Natural killer cell (primary cell): ENCODE measurements at regions not wholly inside any gene's neighbourhood (a gene's known extent, or its start where the extent isn't known, plus 50 kb on each side); places are given as distances from the start of the nearest gene placed in this dataset.

Experiments used
- ATAC-seq, 3 donors: fragments of 150-1000 bp in 2 of 3; fragments of 200-7000 bp in 1 of 3; cut with Tn5 transposase; 1 replicate in 1 of 3; 2 replicates in 2 of 3; pipeline ENCODE4 v1.10.0; 2021; ENCODE audit warnings: mild to moderate bottlenecking in 2 of 3, moderate library complexity in 2 of 3
- DNase-seq, 2 donors: peaks; one replicate each; pipeline versions ENCODE4 v3.0.0 to v3.0.0-alpha.2; 2013 to 2021; ENCODE audit warnings: mixed read lengths in 1 of 2
- H3K27ac ChIP-seq: one replicate; pipeline ENCODE4 v1.5.1; 2013; ENCODE audit warnings: mild to moderate bottlenecking, low read length
- H3K27me3 ChIP-seq: one replicate; pipeline ENCODE4 v1.6.1; 2013; ENCODE audit warnings: low read length; ENCODE audit not compliant: control insufficient read depth, insufficient read depth
- H3K36me3 ChIP-seq: one replicate; pipeline ENCODE4 v1.6.1; 2013; ENCODE audit warnings: low read length; ENCODE audit not compliant: control insufficient read depth, insufficient read depth
- H3K4me1 ChIP-seq: one replicate; pipeline ENCODE4 v1.6.1; 2013; ENCODE audit warnings: low read length; ENCODE audit not compliant: control insufficient read depth, insufficient read depth
- H3K4me3 ChIP-seq: one replicate; pipeline ENCODE4 v1.5.1; 2013; ENCODE audit warnings: low read length
- H3K9me3 ChIP-seq: one replicate; pipeline ENCODE4 v1.6.1; 2013; ENCODE audit warnings: low read length; ENCODE audit not compliant: control insufficient read depth, insufficient read depth
- H3K27ac Mint-ChIP-seq, 2 donors: one replicate each; pipeline ENCODE4 v1.8.0; 2022; ENCODE audit warnings: mild to moderate bottlenecking in 2 of 2, mixed read lengths in 2 of 2, moderate library complexity in 1 of 2
- H3K27me3 Mint-ChIP-seq, 2 donors: one replicate each; pipeline ENCODE4 v1.8.0; 2022; ENCODE audit warnings: low read depth in 2 of 2, mixed read lengths in 2 of 2
- H3K36me3 Mint-ChIP-seq: one replicate; pipeline ENCODE4 v1.8.0; 2022; ENCODE audit warnings: mixed read lengths
- H3K4me1 Mint-ChIP-seq, 2 donors: one replicate each; pipeline ENCODE4 v1.8.0; 2022; ENCODE audit warnings: mixed read lengths in 2 of 2
- H3K4me3 Mint-ChIP-seq: one replicate; pipeline ENCODE4 v1.8.0; 2022; ENCODE audit warnings: mild to moderate bottlenecking, moderate library complexity, mixed read lengths
- H3K9me3 Mint-ChIP-seq, 2 donors: one replicate each; pipeline ENCODE4 v1.8.0; 2022; ENCODE audit warnings: mixed read lengths in 2 of 2
- WGBS: methylation state at CpG from one replicate; pipeline ENCODE4 v1.1.7; 2013; ENCODE audit warnings: missing lambda C conversion rate; ENCODE audit not compliant: insufficient coverage; 5-methylcytosine and 5-hydroxymethylcytosine counted together
- intact Hi-C: fragments of 100-400 bp; cut with micrococcal nuclease; formaldehyde crosslinking; loops from one replicate; pipeline ENCODE4 v1.14.2; 2022
- TF ChIP-seq, protein P1 (sequence below): fragments of 200-600 bp; IDR thresholded peaks from one replicate; pipeline ENCODE4 v1.8.0; 2022; ENCODE audit warnings: antibody characterized with exemption

DNA sequence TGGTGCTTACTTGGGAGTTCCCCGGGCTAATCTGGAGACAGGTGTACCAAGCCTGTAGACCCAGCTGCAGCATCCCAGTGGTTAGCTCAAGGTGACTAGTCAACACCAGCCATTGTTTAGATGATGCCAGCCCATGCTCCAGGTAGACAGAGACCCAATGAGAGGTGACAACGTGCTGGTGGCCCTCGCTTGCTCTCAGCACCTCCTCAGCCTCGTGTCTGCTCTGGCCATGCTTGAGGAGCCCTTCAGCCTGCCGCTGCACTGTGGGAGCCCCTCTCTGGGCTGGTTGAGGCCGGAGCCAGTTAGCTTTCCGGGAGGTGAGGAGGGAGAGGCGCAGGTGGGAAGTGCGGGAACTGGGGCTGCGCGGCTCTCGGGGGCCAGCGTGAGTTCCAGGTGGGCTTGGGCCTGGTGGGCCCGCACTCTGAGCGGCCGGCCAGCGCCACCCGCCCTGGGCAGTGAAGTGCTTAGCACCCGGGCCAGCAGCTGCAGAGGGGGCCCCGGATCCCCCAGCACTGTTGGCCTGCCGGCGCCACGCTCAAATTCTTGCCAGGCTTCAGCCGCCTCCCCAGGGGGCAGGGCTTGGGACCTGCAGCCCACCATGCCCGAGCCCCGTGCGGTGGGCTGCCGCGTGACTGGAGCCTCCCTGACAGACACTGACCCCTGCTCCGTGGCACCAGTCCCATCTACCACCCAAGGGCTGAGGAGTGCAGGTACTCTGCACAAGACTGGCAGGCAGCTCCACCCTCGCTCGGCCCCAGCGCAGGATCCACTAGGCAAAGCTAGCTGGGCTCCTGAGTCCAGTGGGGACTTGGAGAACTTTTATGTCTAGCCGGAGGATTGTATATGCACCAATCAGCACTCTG is 85.9 kb upstream of the VSTM2B start:
- Mint-ChIP-seq H3K27ac (no peak overlapping the region), H3K4me3 (no peak overlapping the region), H3K9me3 (no peaks in the 10 kb centered on the region), H3K36me3 (no peaks in the 10 kb centered on the region), H3K4me1 (no peaks in the 10 kb centered on the region), H3K27me3 (peaks cover 3 to 6% of the 10 kb centered on the region in 2 donors)
- Histone ChIP-seq H3K36me3 (no peaks in the 10 kb centered on the region), H3K4me3 (no peak overlapping the region), H3K27me3 (no peaks in the 10 kb centered on the region), H3K27ac (no peak overlapping the region), H3K4me1 (no peaks in the 10 kb centered on the region), H3K9me3 (no peaks in the 10 kb centered on the region)
- TF ChIP-seq, protein P1, sequence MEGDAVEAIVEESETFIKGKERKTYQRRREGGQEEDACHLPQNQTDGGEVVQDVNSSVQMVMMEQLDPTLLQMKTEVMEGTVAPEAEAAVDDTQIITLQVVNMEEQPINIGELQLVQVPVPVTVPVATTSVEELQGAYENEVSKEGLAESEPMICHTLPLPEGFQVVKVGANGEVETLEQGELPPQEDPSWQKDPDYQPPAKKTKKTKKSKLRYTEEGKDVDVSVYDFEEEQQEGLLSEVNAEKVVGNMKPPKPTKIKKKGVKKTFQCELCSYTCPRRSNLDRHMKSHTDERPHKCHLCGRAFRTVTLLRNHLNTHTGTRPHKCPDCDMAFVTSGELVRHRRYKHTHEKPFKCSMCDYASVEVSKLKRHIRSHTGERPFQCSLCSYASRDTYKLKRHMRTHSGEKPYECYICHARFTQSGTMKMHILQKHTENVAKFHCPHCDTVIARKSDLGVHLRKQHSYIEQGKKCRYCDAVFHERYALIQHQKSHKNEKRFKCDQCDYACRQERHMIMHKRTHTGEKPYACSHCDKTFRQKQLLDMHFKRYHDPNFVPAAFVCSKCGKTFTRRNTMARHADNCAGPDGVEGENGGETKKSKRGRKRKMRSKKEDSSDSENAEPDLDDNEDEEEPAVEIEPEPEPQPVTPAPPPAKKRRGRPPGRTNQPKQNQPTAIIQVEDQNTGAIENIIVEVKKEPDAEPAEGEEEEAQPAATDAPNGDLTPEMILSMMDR, result no peak
- intact Hi-C loops, result no loop called here
- no peak for DNase-seq
- WGBS, result 84% methylated on average over 34 of the region's 34 CpGs
- no peak for ATAC-seq

GRCh38 chr19:29442094-29442493 is 83.7 kb upstream of the VSTM2B start:
- Histone ChIP-seq H3K9me3 (no peaks in the 10 kb centered on the region), H3K36me3 (no peaks in the 10 kb centered on the region), H3K27me3 (no peaks in the 10 kb centered on the region), H3K4me1 (no peaks in the 10 kb centered on the region), H3K4me3 (no peak overlapping the region), H3K27ac (no peak overlapping the region)
- Mint-ChIP-seq H3K27ac (no peak overlapping the region), H3K4me1 (no peaks in the 10 kb centered on the region), H3K36me3 (no peaks in the 10 kb centered on the region), H3K27me3 (no peaks in the 10 kb centered on the region), H3K4me3 (no peak overlapping the region), H3K9me3 (no peaks in the 10 kb centered on the region)
- ATAC-seq (no peak), DNase-seq (no peak)
- TF ChIP-seq, protein P1, result no peak
- intact Hi-C loops, result no loop called here
- 84% methylated on average over 7 of the region's 7 CpGs for WGBS

DNA sequence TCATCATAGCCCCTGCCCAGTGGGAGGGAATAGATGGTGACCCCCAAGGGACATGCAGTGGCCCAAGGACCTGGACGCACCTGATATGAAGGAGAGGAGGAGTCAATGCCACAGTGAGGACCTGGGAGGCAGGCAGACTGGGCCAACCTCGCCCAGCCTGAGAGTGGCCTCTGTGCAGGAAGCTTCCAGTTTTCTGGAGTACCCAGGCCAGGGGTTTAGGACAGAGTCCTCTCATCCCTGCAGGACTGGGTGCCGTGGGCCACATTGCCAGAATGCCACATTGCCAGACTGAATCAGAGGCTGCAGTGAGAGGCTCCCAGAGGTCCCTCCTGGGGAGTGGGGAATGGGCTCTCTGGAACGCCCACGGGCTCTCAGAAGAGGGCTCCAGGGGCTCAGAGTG is 82.9 kb upstream of the VSTM2B start:
- H3K27me3 ChIP-seq, result no peaks in the 10 kb centered on the region
- 66% methylated on average over 5 of the region's 5 CpGs for WGBS
- no peaks in the 10 kb centered on the region for H3K4me1 Mint-ChIP-seq
- no peaks in the 10 kb centered on the region for H3K4me1 ChIP-seq
- no peaks in the 10 kb centered on the region for H3K9me3 Mint-ChIP-seq
- no peak overlapping the region for H3K4me3 ChIP-seq
- H3K4me3 Mint-ChIP-seq, result no peak overlapping the region
- peak in 1 of 3 donors; percentile 27 for ATAC-seq
- no peaks in the 10 kb centered on the region for H3K27me3 Mint-ChIP-seq
- no peak overlapping the region for H3K27ac Mint-ChIP-seq
- no peaks in the 10 kb centered on the region for H3K36me3 Mint-ChIP-seq
- H3K9me3 ChIP-seq, result no peaks in the 10 kb centered on the region
- TF ChIP-seq, protein P1, result no peak
- intact Hi-C loops, result no loop called here
- DNase-seq, result no peak
- H3K27ac ChIP-seq, result no peak overlapping the region
- no peaks in the 10 kb centered on the region for H3K36me3 ChIP-seq

- WGBS, result 73% methylated on average over 4 of the region's 4 CpGs
- Histone ChIP-seq H3K4me3 (no peak overlapping the region), H3K36me3 (no peaks in the 10 kb centered on the region), H3K9me3 (no peaks in the 10 kb centered on the region), H3K27me3 (no peaks in the 10 kb centered on the region), H3K27ac (no peak overlapping the region), H3K4me1 (no peaks in the 10 kb centered on the region)
- ATAC-seq (no peak), DNase-seq (no peak)
- no peak overlapping the region for H3K27ac Mint-ChIP-seq
- TF ChIP-seq, protein P1, result no peak
- H3K4me1 Mint-ChIP-seq, result no peaks in the 10 kb centered on the region
- intact Hi-C loops, result no loop called here
- H3K27me3 Mint-ChIP-seq, result peaks cover 0 to 7% of the 10 kb centered on the region in 2 donors
- H3K36me3 Mint-ChIP-seq, result no peaks in the 10 kb centered on the region
- no peaks in the 10 kb centered on the region for H3K9me3 Mint-ChIP-seq
- no peak overlapping the region for H3K4me3 Mint-ChIP-seq
These were observed 80.5 kb upstream of the VSTM2B start for GRCh38 chr19:29445246-29445645.
